Neural cell (in vitro differentiated cells): ENCODE measurements at regions not wholly inside any gene's neighbourhood (a gene's known extent, or its start where the extent isn't known, plus 50 kb on each side); places are given as distances from the start of the nearest gene placed in this dataset.

Experiments used
- H2AFZ ChIP-seq: fragments of 200-600, 300-800 bp; sonication (generic), shearing (Covaris generic); 2 replicates; pipeline ENCODE4 v1.6.0; 2014; ENCODE audit warnings: low read depth, mild to moderate bottlenecking, antibody characterized with exemption, low read length, moderate library complexity
- H3F3A ChIP-seq: fragments of 200-600 bp; shearing (Covaris generic); 2 replicates; pipeline ENCODE4 v1.6.1; 2016; ENCODE audit warnings: mild to moderate bottlenecking, moderate library complexity, mixed read lengths, antibody characterized with exemption, low read length; ENCODE audit not compliant: insufficient read depth, poor library complexity, severe bottlenecking
- H3K27ac ChIP-seq: fragments of 200-600, 300-800 bp; sonication (generic), shearing (Covaris generic); 2 replicates; pipeline ENCODE4 v1.5.1; 2014; ENCODE audit warnings: mild to moderate bottlenecking, low read length, moderate library complexity
- H3K27me3 ChIP-seq: fragments of 300-800, 200-600 bp; sonication (generic), shearing (Covaris generic); 2 replicates; pipeline ENCODE4 v1.6.0; 2014; ENCODE audit warnings: mild to moderate bottlenecking, low read depth, low read length, moderate library complexity; ENCODE audit not compliant: insufficient read depth
- H3K36me3 ChIP-seq: fragments of 300-800, 200-600 bp; sonication (generic), shearing (Covaris generic); 2 replicates; pipeline ENCODE4 v1.5.1; 2014; ENCODE audit warnings: mild to moderate bottlenecking, antibody characterized with exemption, low read length, moderate library complexity; ENCODE audit not compliant: insufficient read depth
- H3K4me2 ChIP-seq: fragments of 300-800, 200-600 bp; sonication (generic), shearing (Covaris generic); 2 replicates; pipeline ENCODE4 v1.6.0; 2014; ENCODE audit warnings: mild to moderate bottlenecking, low read length
- H3K4me3 ChIP-seq: fragments of 300-800, 200-600 bp; sonication (generic), shearing (Covaris generic); 2 replicates; pipeline ENCODE4 v1.5.1; 2014; ENCODE audit warnings: mild to moderate bottlenecking, low read length, moderate library complexity
- H3K79me2 ChIP-seq: fragments of 200-600 bp; shearing (Covaris generic); replicated peaks from 2 replicates; pipeline ENCODE4 v1.6.0; 2014; ENCODE audit warnings: mild to moderate bottlenecking, low read length, moderate library complexity; ENCODE audit not compliant: insufficient read depth
- H3K9ac ChIP-seq: fragments of 300-800, 200-600 bp; sonication (generic), shearing (Covaris generic); 2 replicates; pipeline ENCODE4 v1.6.1; 2016; ENCODE audit warnings: mild to moderate bottlenecking, low read length, mixed read lengths
- H3K9me2 ChIP-seq: fragments of 200-600 bp; shearing (Covaris generic); 2 replicates; pipeline ENCODE4 v1.6.1; 2016; ENCODE audit warnings: mild to moderate bottlenecking, low read length, mixed read lengths; ENCODE audit not compliant: insufficient read depth
- H3K9me3 ChIP-seq: fragments of 200-600, 300-800 bp; sonication (generic), shearing (Covaris generic); 2 replicates; pipeline ENCODE4 v1.6.1; 2016; ENCODE audit warnings: mild to moderate bottlenecking, mixed run types, low read length, moderate library complexity, mixed read lengths
- H4K20me1 ChIP-seq: fragments of 200-600 bp; shearing (Covaris generic); 2 replicates; pipeline ENCODE4 v1.6.1; 2016; ENCODE audit warnings: mild to moderate bottlenecking, mixed run types; ENCODE audit not compliant: insufficient read depth
- CTCF ChIP-seq: fragments of 450-650 bp; IDR thresholded peaks from 2 replicates; pipeline ENCODE4 v1.5.1; 2014; ENCODE audit warnings: antibody characterized with exemption, mild to moderate bottlenecking, moderate library complexity; ENCODE audit not compliant: poor library complexity, severe bottlenecking
- EP300 ChIP-seq: fragments of 450-650 bp; conservative IDR thresholded peaks from 2 replicates; pipeline ENCODE4 v1.6.1; 2014; ENCODE audit warnings: antibody characterized with exemption, mild to moderate bottlenecking, moderate library complexity; ENCODE audit not compliant: poor library complexity, severe bottlenecking
- EZH2 ChIP-seq: fragments of 200-600, 300-800 bp; shearing (Covaris generic), sonication (generic); IDR thresholded peaks from 2 replicates; pipeline ENCODE4 v1.6.1; 2014; ENCODE audit warnings: antibody characterized with exemption, low read length, borderline replicate concordance, mild to moderate bottlenecking; ENCODE audit not compliant: insufficient read depth, poor library complexity, severe bottlenecking
- MXI1 ChIP-seq: fragments of 450-650 bp; conservative IDR thresholded peaks from 2 replicates; pipeline ENCODE4 v1.6.1; 2014; ENCODE audit warnings: antibody characterized with exemption, mild to moderate bottlenecking; ENCODE audit not compliant: poor library complexity, severe bottlenecking
- POLR2AphosphoS5 ChIP-seq: IDR thresholded peaks from 2 replicates; pipeline ENCODE4 v1.6.1; 2012
- RAD21 ChIP-seq: fragments of 450-650 bp; conservative IDR thresholded peaks from 2 replicates; pipeline ENCODE4 v1.6.1; 2014; ENCODE audit warnings: antibody characterized with exemption, mild to moderate bottlenecking, moderate library complexity
- SMC3 ChIP-seq: fragments of 450-650 bp; conservative IDR thresholded peaks from 2 replicates; pipeline ENCODE4 v1.6.1; 2014; ENCODE audit warnings: antibody characterized with exemption, mild to moderate bottlenecking, moderate library complexity; ENCODE audit not compliant: poor library complexity
- TAF1 ChIP-seq: IDR thresholded peaks from 2 replicates; pipeline ENCODE4 v1.6.1; 2012; ENCODE audit warnings: low read depth
- TF ChIP-seq, protein P1 (sequence below): IDR thresholded peaks from 2 replicates; pipeline ENCODE4 v1.6.1; 2012; ENCODE audit warnings: borderline replicate concordance

DNA sequence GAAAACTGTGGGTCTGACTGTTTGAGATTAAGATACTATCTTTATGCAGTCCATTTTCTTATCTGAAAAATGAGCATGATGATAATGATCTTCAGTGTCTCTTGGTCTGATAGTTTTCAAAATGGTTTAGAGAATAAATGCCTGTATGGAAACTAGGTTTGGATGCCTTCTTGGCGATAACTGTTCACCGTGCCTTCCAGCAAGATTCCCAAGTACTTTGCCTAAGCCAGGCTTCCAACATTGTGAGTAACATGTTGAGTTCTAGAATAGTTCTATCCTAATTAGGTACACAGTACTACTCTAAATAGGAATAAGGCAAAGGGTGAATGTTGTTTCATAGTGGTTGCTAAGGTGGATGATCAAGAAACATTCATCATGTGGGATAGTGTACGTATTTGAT is 940.2 kb downstream of the MCTP2 start (continued):
- TF ChIP-seq, protein P1, sequence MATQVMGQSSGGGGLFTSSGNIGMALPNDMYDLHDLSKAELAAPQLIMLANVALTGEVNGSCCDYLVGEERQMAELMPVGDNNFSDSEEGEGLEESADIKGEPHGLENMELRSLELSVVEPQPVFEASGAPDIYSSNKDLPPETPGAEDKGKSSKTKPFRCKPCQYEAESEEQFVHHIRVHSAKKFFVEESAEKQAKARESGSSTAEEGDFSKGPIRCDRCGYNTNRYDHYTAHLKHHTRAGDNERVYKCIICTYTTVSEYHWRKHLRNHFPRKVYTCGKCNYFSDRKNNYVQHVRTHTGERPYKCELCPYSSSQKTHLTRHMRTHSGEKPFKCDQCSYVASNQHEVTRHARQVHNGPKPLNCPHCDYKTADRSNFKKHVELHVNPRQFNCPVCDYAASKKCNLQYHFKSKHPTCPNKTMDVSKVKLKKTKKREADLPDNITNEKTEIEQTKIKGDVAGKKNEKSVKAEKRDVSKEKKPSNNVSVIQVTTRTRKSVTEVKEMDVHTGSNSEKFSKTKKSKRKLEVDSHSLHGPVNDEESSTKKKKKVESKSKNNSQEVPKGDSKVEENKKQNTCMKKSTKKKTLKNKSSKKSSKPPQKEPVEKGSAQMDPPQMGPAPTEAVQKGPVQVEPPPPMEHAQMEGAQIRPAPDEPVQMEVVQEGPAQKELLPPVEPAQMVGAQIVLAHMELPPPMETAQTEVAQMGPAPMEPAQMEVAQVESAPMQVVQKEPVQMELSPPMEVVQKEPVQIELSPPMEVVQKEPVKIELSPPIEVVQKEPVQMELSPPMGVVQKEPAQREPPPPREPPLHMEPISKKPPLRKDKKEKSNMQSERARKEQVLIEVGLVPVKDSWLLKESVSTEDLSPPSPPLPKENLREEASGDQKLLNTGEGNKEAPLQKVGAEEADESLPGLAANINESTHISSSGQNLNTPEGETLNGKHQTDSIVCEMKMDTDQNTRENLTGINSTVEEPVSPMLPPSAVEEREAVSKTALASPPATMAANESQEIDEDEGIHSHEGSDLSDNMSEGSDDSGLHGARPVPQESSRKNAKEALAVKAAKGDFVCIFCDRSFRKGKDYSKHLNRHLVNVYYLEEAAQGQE: no peak
- no peak for TF ChIP-seq POLR2AphosphoS5

- Histone ChIP-seq H3K79me2 (no peaks in the 10 kb centered on the region), H3K36me3 (no peaks in the 10 kb centered on the region), H3K9ac (no peak overlapping the region), H3K9me2 (no peaks in the 10 kb centered on the region), H3F3A (no peaks in the 10 kb centered on the region), H3K27ac (no peak overlapping the region), H4K20me1 (no peaks in the 10 kb centered on the region), H3K4me3 (no peak overlapping the region), H3K4me2 (no peak overlapping the region), H2AFZ (no peak overlapping the region), H3K27me3 (no peaks in the 10 kb centered on the region), H3K9me3 (no peaks in the 10 kb centered on the region)
- TF ChIP-seq CTCF: no peak
These were observed 943.2 kb downstream of the MCTP2 start for GRCh38 chr15:95174301-95175259.

GRCh38 chr15:95175914-95176658 is 944.7 kb downstream of the MCTP2 start:
- Histone ChIP-seq H3K79me2 (no peaks in the 10 kb centered on the region), H3K9ac (no peak overlapping the region), H4K20me1 (no peaks in the 10 kb centered on the region), H3K27ac (no peak overlapping the region), H3K4me3 (no peak overlapping the region), H2AFZ (no peak overlapping the region), H3K27me3 (no peaks in the 10 kb centered on the region), H3K36me3 (no peaks in the 10 kb centered on the region), H3F3A (no peaks in the 10 kb centered on the region), H3K4me2 (no peak overlapping the region), H3K9me3 (no peaks in the 10 kb centered on the region), H3K9me2 (no peaks in the 10 kb centered on the region)
- TF ChIP-seq CTCF: no peak
- TF ChIP-seq, protein P1: no peak
- TF ChIP-seq EP300: no peak
- no peak for TF ChIP-seq EZH2
- no peak for TF ChIP-seq SMC3
- TF ChIP-seq POLR2AphosphoS5: no peak
- TF ChIP-seq MXI1: no peak
- TF ChIP-seq RAD21: no peak
- no peak for TF ChIP-seq TAF1
